Karpas-422 (cell line): ENCODE measurements at regions not wholly inside any gene's neighbourhood (a gene's known extent, or its start where the extent isn't known, plus 50 kb on each side); places are given as distances from the start of the nearest gene placed in this dataset.
A peak's percentile ranks its signal among the peaks of the same experiment; 100 is the strongest.
"Not testable (repeated sequence)": the region's sequence is repeated elsewhere in the genome, so short reads cannot be mapped to it uniquely, and the experiment has no call there.

ENCODE experiments used
- DNase-seq: peaks from one replicate; pipeline ENCODE4 v3.0.0-alpha.2; 2015
- H2AFZ ChIP-seq: fragments of 200-600 bp; sonication (generic); 2 replicates; pipeline ENCODE4 v1.6.1; 2014; ENCODE audit warnings: antibody characterized with exemption, low read length, mixed read lengths
- H3K27ac ChIP-seq: fragments of 200-600 bp; sonication (generic); 2 replicates; pipeline ENCODE4 v1.5.1; 2014; ENCODE audit warnings: mild to moderate bottlenecking, low read length, moderate library complexity
- H3K27me3 ChIP-seq: fragments of 200-600 bp; sonication (generic); 2 replicates; pipeline ENCODE4 v1.6.1; 2014; ENCODE audit warnings: low read length, mixed read lengths
- H3K36me3 ChIP-seq: fragments of 200-600 bp; sonication (generic); 2 replicates; pipeline ENCODE4 v1.6.1; 2014; ENCODE audit warnings: low read length, mixed read lengths; ENCODE audit not compliant: insufficient read depth
- H3K4me1 ChIP-seq: fragments of 200-600 bp; sonication (generic); 2 replicates; pipeline ENCODE4 v1.6.1; 2014; ENCODE audit warnings: mild to moderate bottlenecking, low read length, mixed read lengths
- H3K4me2 ChIP-seq: fragments of 200-600 bp; sonication (generic); 2 replicates; pipeline ENCODE4 v1.6.1; 2014; ENCODE audit warnings: low read length, low read depth, mild to moderate bottlenecking; ENCODE audit not compliant: poor library complexity, severe bottlenecking
- H3K4me3 ChIP-seq: fragments of 200-600 bp; sonication (generic); 2 replicates; pipeline ENCODE4 v1.5.1; 2014; ENCODE audit warnings: mild to moderate bottlenecking, antibody characterized with exemption, low read length, mixed read lengths
- H3K79me2 ChIP-seq: fragments of 200-600 bp; sonication (generic); 2 replicates; pipeline ENCODE4 v1.6.1; 2014; ENCODE audit warnings: mild to moderate bottlenecking, low read length, mixed read lengths
- H3K9ac ChIP-seq: fragments of 200-600 bp; sonication (generic); 2 replicates; pipeline ENCODE4 v1.6.0; 2014; ENCODE audit warnings: low read length
- H3K9me2 ChIP-seq: fragments of 200-600 bp; sonication (generic), shearing (Covaris generic); replicated peaks from 2 replicates; pipeline ENCODE4 v1.6.0; 2014; ENCODE audit warnings: mild to moderate bottlenecking, low read length, moderate library complexity; ENCODE audit not compliant: insufficient read depth
- H3K9me3 ChIP-seq: fragments of 300-700, 200-600 bp; sonication (generic); 2 replicates; pipeline ENCODE4 v1.6.1; 2014; ENCODE audit warnings: low read length, mixed read lengths
- H4K20me1 ChIP-seq: fragments of 200-600 bp; sonication (generic); 2 replicates; pipeline ENCODE4 v1.6.1; 2014; ENCODE audit warnings: mild to moderate bottlenecking, antibody characterized with exemption, low read length, low read depth; ENCODE audit not compliant: insufficient read depth

DNA sequence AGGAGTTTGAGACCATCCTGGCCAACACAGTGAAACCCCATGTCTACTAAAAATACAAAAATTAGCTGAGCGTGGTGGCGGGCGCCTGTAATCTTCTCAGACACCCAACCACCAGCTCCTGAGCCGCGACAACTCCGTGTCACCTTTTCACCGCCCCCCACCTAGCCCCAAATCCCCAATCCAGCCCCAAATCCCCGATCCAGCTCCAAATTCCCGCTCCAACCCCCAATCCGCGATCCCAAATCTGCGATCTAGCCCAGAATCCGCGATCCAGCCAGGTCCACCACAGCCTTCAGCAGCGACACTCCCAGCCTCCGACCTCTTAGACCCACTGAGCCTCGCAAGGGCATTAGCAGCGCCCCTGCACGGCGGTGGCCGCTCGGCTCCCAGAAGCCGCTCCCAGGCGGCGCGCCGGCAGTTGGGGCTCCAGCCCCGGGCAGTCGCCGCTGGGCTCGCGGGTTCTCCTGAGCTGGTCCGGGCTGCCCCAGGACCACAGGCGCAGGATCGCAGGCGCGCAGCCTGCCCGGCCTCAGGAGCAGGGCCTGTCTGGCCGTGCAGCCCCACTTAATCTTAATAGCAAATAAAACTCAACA is 4469.9 kb upstream of the OR11H1 start:
- not testable (repeated sequence) for H3K9me2 ChIP-seq, H2AFZ ChIP-seq, H3K36me3 ChIP-seq, H4K20me1 ChIP-seq, H3K4me3 ChIP-seq, H3K4me1 ChIP-seq, H3K27me3 ChIP-seq, H3K27ac ChIP-seq, H3K9ac ChIP-seq, H3K79me2 ChIP-seq, H3K4me2 ChIP-seq
- peaks cover 43% of the 10 kb centered on the region for H3K9me3 ChIP-seq
- DNase-seq, result peak; percentile 32

DNA sequence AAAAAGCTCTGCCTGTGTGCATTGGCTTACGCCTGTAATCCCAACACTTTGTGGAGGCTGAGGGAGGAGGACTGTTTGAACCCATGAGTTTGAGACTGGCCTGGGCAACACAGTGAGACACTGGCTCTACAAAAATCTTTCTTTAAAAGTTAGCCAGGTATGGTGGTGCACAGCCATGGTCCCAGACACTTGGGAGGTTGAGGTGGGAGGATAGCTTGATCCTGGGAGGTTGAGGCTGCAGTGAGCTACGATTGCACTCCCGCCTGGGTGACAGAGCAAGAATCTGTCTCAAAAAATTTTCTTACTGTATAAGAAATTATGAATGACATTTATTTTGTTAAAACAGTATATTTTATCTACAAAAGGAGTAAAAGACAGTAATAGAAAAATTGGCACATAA is 4468.9 kb upstream of the OR11H1 start:
- not testable (repeated sequence) for H3K79me2 ChIP-seq, H3K27ac ChIP-seq, H4K20me1 ChIP-seq, H3K36me3 ChIP-seq, H3K27me3 ChIP-seq, H3K4me3 ChIP-seq, H3K9ac ChIP-seq, DNase-seq, H3K9me2 ChIP-seq, H3K4me1 ChIP-seq, H2AFZ ChIP-seq, H3K4me2 ChIP-seq
- H3K9me3 ChIP-seq, result peaks cover 42% of the 10 kb centered on the region

DNA sequence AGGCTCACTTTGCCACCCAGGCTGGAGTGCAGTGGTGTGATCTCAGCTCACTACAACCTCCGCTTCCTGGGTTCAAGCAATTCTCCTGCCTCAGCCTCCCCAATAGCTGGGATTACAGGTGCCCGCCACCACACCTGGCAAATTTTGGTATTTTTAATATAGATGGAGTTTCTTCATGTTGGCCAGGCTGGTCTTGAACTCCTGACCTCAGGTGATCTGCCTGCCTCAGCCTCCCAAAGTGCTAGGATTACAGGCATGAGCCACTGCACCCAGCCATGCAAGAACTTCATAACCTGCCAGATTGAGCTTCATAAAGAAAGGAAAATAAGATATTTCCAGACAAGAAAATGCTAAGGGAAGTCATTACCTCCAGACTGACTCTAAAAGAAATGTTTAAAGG is 4467.2 kb upstream of the OR11H1 start:
- not testable (repeated sequence) for H3K79me2 ChIP-seq, DNase-seq, H2AFZ ChIP-seq, H3K27ac ChIP-seq, H3K9me2 ChIP-seq, H3K36me3 ChIP-seq, H3K4me2 ChIP-seq, H3K4me3 ChIP-seq, H3K27me3 ChIP-seq, H3K9ac ChIP-seq, H3K4me1 ChIP-seq, H4K20me1 ChIP-seq
- H3K9me3 ChIP-seq, result peaks cover 43% of the 10 kb centered on the region

DNA sequence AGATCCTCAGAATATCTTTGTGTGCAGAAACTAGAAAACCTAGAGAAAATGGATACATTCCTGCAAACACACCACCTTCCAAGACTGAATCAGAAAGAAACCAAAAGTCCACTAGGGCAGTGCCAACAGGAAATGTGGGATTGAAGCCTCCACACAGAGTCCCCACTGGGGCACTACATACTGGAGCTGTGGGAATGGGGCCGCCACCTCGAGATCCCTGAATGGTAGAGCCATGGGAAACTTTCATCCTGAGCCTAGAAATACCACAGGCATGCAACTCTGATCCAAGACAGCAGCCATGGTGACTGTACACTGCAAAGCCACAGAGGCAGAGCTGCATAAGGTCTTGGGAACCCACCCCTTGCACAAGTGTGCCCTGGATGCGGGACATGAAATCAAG is 4465.5 kb upstream of the OR11H1 start:
- DNase-seq, result peak; percentile 35
- not testable (repeated sequence) for H2AFZ ChIP-seq, H3K9me2 ChIP-seq, H3K79me2 ChIP-seq, H3K27ac ChIP-seq, H3K36me3 ChIP-seq, H3K4me2 ChIP-seq, H3K9ac ChIP-seq, H4K20me1 ChIP-seq, H3K4me3 ChIP-seq, H3K27me3 ChIP-seq, H3K4me1 ChIP-seq
- peaks cover 46% of the 10 kb centered on the region for H3K9me3 ChIP-seq

DNA sequence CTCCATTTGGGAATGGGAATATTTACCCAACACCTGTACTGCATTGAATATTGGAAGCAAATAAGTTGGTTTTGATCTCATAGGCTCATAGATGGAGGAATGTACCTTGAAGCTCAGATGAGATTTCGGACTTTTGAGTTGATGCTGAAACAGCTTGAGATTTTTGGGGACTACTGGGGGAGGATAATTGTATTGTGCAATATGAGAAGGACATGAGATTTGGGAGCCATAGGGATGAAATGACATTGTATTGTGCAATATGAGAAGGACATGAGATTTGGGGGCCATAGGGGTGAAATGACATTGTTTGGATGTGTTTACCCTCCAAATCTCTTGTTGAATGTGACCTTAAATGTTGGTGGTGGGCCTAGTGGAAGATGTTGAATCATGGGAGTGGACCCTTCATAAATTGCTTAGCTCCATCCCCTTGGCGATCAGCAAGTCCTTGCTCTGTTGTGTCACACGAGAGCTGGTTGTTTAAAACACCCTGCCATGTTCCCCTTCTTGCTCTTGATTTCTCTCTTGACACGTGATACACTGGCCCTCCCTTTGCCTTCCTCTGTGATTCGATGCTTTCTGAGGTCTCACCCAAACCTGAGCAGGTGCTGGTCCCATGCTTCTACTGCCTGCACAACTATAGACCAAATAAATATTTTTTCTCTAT is 4464.8 kb upstream of the OR11H1 start:
- not testable (repeated sequence) for H3K36me3 ChIP-seq, DNase-seq

DNA sequence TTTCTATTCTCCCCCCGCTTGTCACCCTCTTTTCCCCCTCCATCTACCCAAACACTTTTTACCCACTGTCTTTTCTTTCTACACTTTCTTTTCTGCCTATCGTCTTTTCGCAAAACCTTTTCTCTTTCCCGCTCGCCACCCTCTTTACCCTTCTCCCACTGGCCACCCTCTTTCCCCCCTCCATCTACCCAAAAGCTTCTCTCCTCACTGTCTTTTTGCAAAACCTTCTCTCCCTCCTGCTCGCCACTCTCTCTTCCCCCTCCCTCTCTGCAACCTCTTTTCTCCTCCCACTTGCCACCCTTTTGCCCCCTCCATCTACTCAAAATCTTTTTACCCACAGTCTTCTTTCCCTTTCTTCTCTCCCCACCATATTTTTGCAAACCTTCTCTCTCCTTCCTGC is 4462.8 kb upstream of the OR11H1 start:
- DNase-seq, result peak; percentile 40

More for the DNA sequence above, 4464.8 kb upstream of the OR11H1 start:
- not testable (repeated sequence) for H3K4me3 ChIP-seq, H2AFZ ChIP-seq, H4K20me1 ChIP-seq, H3K9ac ChIP-seq, H3K9me2 ChIP-seq, H3K79me2 ChIP-seq, H3K4me1 ChIP-seq, H3K4me2 ChIP-seq, H3K27ac ChIP-seq, H3K27me3 ChIP-seq
- peaks cover 43% of the 10 kb centered on the region for H3K9me3 ChIP-seq

DNA sequence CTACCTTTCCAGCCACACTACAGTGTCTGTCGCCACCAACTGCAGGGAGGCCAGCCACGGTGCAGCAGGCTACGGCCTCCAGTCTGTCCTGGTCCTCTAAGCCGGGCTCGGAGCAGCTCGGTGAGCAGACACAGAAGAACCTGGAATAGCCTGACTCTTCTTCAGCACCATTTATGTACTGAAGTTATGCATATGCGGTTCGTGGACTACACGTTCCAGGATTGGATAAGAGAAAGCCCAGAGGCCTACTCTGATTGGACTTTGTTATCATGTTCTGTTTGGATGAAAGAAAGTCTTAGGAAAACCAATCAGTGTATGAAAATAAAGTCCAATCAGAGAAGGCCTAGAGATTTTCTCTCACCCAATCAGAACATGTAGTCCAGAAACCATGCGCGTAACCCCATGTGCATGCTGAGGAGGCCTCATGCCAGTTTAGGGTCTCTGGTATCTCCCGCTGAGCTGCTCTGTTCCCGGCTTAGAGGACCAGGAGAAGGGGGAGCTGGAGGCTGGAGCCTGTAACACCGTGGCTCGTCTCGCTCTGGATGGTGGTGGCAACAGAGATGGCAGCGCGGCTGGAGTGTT is 4462.0 kb upstream of the OR11H1 start:
- H3K79me2 ChIP-seq, H4K20me1 ChIP-seq, H3K4me2 ChIP-seq, H2AFZ ChIP-seq, H3K4me1 ChIP-seq, H3K27me3 ChIP-seq, H3K9me2 ChIP-seq, H3K36me3 ChIP-seq, H3K4me3 ChIP-seq, H3K27ac ChIP-seq, H3K9ac ChIP-seq: not testable (repeated sequence)
- peaks cover 34% of the 10 kb centered on the region for H3K9me3 ChIP-seq
- peak; percentile 37 for DNase-seq

More for the DNA sequence above, 4462.8 kb upstream of the OR11H1 start:
- not testable (repeated sequence) for H3K27ac ChIP-seq, H3K4me1 ChIP-seq, H3K79me2 ChIP-seq, H3K27me3 ChIP-seq, H3K4me2 ChIP-seq, H3K9ac ChIP-seq, H3K36me3 ChIP-seq, H2AFZ ChIP-seq, H3K4me3 ChIP-seq, H4K20me1 ChIP-seq, H3K9me2 ChIP-seq
- H3K9me3 ChIP-seq, result peaks cover 39% of the 10 kb centered on the region

DNA sequence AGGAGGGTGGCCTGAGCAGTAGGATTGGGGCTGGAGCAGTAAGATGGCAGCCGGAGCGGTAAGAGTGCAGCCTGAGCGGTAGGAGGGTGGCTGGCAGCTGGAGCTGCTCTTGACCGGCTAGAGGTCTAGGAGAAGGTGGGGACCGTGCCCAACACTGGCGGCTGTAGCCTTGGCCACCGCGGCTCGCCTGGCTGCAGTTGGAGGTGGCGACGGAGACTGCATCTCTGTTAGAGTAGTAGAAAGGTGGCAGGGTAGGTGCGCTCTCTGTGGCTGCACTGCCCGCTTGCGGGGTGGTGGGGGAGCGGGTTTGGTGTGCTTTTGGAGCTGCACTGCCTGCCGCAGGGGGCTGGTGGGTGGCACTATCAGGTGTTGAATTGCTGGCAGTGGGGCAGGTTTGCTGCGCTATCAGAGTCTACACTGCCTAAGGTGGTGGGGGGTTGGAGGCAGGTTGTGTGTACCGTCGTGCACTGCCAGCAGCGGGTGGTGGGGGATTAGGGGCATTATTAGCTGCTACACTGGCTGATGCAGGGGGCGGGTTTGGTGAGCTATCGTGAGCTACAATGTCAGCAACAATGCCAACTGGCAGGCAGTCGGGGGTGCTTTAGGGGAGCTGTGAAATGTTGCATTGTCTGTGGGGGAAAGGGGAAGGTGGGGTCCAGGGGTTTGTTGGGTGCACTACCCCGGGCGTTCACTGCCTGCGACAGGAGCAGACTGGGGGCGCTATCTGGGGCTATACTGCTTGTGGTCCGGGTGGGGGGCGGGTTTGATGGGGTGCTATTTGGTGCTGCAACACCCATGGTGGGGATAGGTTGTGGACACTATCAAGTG is 4461.3 kb upstream of the OR11H1 start:
- Histone ChIP-seq H3K36me3 (no peaks in the 10 kb centered on the region), H3K9ac (no peak overlapping the region), H3K4me2 (no peak overlapping the region), H3K4me1 (no peaks in the 10 kb centered on the region), H3K79me2 (no peaks in the 10 kb centered on the region), H3K9me2 (no peaks in the 10 kb centered on the region), H2AFZ (no peak overlapping the region), H3K4me3 (no peak overlapping the region), H3K27me3 (no peaks in the 10 kb centered on the region), H3K9me3 (peaks cover 32% of the 10 kb centered on the region), H4K20me1 (no peaks in the 10 kb centered on the region), H3K27ac (no peak overlapping the region)
- peak; percentile 37 for DNase-seq
